GM23248 (cell line): ENCODE measurements at regions not wholly inside any gene's neighbourhood (a gene's known extent, or its start where the extent isn't known, plus 50 kb on each side); places are given as distances from the start of the nearest gene placed in this dataset.
A peak's percentile ranks its signal among the peaks of the same experiment; 100 is the strongest.

Experiments used
- DNase-seq: peaks from one replicate; pipeline ENCODE4 v3.0.0-alpha.2; 2015
- H2AFZ ChIP-seq: fragments of 200-600 bp; sonication (generic); 2 replicates; pipeline ENCODE4 v1.6.1; 2016; ENCODE audit warnings: antibody characterized with exemption
- H3F3A ChIP-seq: fragments of 200-600 bp; sonication (generic); 2 replicates; pipeline ENCODE4 v1.6.1; 2016; ENCODE audit warnings: mild to moderate bottlenecking, antibody characterized with exemption, mixed run types; ENCODE audit not compliant: insufficient read depth
- H3K27ac ChIP-seq: fragments of 200-600 bp; sonication (generic); 2 replicates; pipeline ENCODE4 v1.5.1; 2016; ENCODE audit warnings: mild to moderate bottlenecking
- H3K27me3 ChIP-seq: fragments of 200-600 bp; sonication (generic); replicated peaks from 2 replicates; pipeline ENCODE4 v1.6.1; 2016; ENCODE audit warnings: mild to moderate bottlenecking; ENCODE audit not compliant: insufficient read depth
- H3K36me3 ChIP-seq: fragments of 200-600 bp; sonication (generic); 2 replicates; pipeline ENCODE4 v1.6.1; 2016; ENCODE audit warnings: low read depth, mild to moderate bottlenecking
- H3K4me1 ChIP-seq: fragments of 200-600 bp; sonication (generic); 2 replicates; pipeline ENCODE4 v1.6.1; 2016; ENCODE audit warnings: mild to moderate bottlenecking; ENCODE audit not compliant: insufficient read depth
- H3K4me2 ChIP-seq: fragments of 200-600 bp; sonication (generic); one replicate; pipeline ENCODE4 v1.6.1; 2016; ENCODE audit warnings: mild to moderate bottlenecking; ENCODE audit not compliant: unreplicated experiment
- H3K4me3 ChIP-seq: fragments of 200-600 bp; sonication (generic); 2 replicates; pipeline ENCODE4 v1.5.1; 2016; ENCODE audit warnings: mild to moderate bottlenecking
- H3K79me2 ChIP-seq: fragments of 200-600 bp; sonication (generic); 2 replicates; pipeline ENCODE4 v1.6.1; 2016; ENCODE audit warnings: mild to moderate bottlenecking; ENCODE audit not compliant: insufficient read depth
- H3K9ac ChIP-seq: fragments of 200-600 bp; sonication (generic); 2 replicates; pipeline ENCODE4 v1.6.1; 2016; ENCODE audit warnings: mild to moderate bottlenecking
- H3K9me2 ChIP-seq: fragments of 200-600 bp; sonication (generic); 2 replicates; pipeline ENCODE4 v1.6.1; 2016; ENCODE audit warnings: mixed run types, mild to moderate bottlenecking, moderate library complexity; ENCODE audit not compliant: insufficient read depth
- H3K9me3 ChIP-seq: fragments of 200-600 bp; sonication (generic); one replicate; pipeline ENCODE4 v1.6.1; 2017; ENCODE audit warnings: low read depth
- H4K20me1 ChIP-seq: fragments of 200-600 bp; sonication (generic); 2 replicates; pipeline ENCODE4 v1.6.0; 2016; ENCODE audit not compliant: insufficient read depth
- EZH2 ChIP-seq: fragments of 200-600 bp; sonication (generic); IDR thresholded peaks from 2 replicates; pipeline ENCODE4 v1.6.1; 2018; ENCODE audit warnings: antibody characterized with exemption, mild to moderate bottlenecking; ENCODE audit not compliant: insufficient read depth, poor library complexity, severe bottlenecking
- EZH2phosphoT487 ChIP-seq: fragments of 200-600 bp; sonication (generic); IDR thresholded peaks from 2 replicates; pipeline ENCODE4 v1.6.1; 2018; ENCODE audit warnings: antibody characterized with exemption, moderate library complexity, mild to moderate bottlenecking, low read depth; ENCODE audit not compliant: insufficient read depth
- WGBS, 2 experiments: methylation state at CpG; one replicate each; pipeline ENCODE4 v1.1.6; 2015 to 2017; ENCODE audit warnings: low lambda C conversion rate in 2 of 2, low coverage in 1 of 2; ENCODE audit errors: missing lambda C conversion rate in 2 of 2; 5-methylcytosine and 5-hydroxymethylcytosine counted together
- in situ Hi-C: fragments of 300-500 bp; cut with MboI; formaldehyde crosslinking; loops from 2 replicates; pipeline ENCODE4 v1.15.0; 2020

GRCh38 chr1:177830531-177831135 is 139.2 kb downstream of the SEC16B start:
- Histone ChIP-seq H3K27me3 (no peaks in the 10 kb centered on the region), H3K4me1 (no peaks in the 10 kb centered on the region), H3K9ac (no peak overlapping the region), H3K27ac (no peak overlapping the region), H4K20me1 (no peaks in the 10 kb centered on the region), H3K4me3 (no peak overlapping the region), H3K9me2 (no peaks in the 10 kb centered on the region), H3K4me2 (no peak overlapping the region), H3K36me3 (no peaks in the 10 kb centered on the region), H3F3A (no peaks in the 10 kb centered on the region), H3K9me3 (no peaks in the 10 kb centered on the region), H3K79me2 (no peaks in the 10 kb centered on the region), H2AFZ (no peak overlapping the region)
- no peak for DNase-seq
- in situ Hi-C loops = no loop called here
- TF ChIP-seq EZH2 = no peak
- no peak for TF ChIP-seq EZH2phosphoT487
- 48 to 51% methylated on average over 4 of the region's 4 CpGs for WGBS, 2 experiments

- Histone ChIP-seq H3K36me3 (no peaks in the 10 kb centered on the region), H2AFZ (no peak overlapping the region), H3K4me2 (no peak overlapping the region), H3K27ac (no peak overlapping the region), H3K9me3 (no peaks in the 10 kb centered on the region), H4K20me1 (no peaks in the 10 kb centered on the region), H3K9me2 (no peaks in the 10 kb centered on the region), H3K4me3 (no peak overlapping the region), H3K27me3 (peaks cover 10% of the 10 kb centered on the region; the same call in 1 of the 2 replicates), H3K4me1 (no peaks in the 10 kb centered on the region), H3K79me2 (no peaks in the 10 kb centered on the region), H3F3A (no peaks in the 10 kb centered on the region), H3K9ac (no peak overlapping the region)
- DNase-seq = no peak
- TF ChIP-seq EZH2 = no peak
- no peak for TF ChIP-seq EZH2phosphoT487
- in situ Hi-C loops = no loop called here
- 76 to 85% methylated on average over 6 of the region's 6 CpGs for WGBS, 2 experiments
Observed at GRCh38 chr1:177825276-177825901, 144.5 kb downstream of the SEC16B start.

- H3K27me3 ChIP-seq = peaks cover 15% of the 10 kb centered on the region
- H3K9me3 ChIP-seq = no peaks in the 10 kb centered on the region
- H3K9ac ChIP-seq = no peak overlapping the region
- no peaks in the 10 kb centered on the region for H3F3A ChIP-seq
- in situ Hi-C loops = no loop called here
- no peak overlapping the region for H3K27ac ChIP-seq
- no peak overlapping the region for H3K4me3 ChIP-seq
- H2AFZ ChIP-seq = no peak overlapping the region
- no peaks in the 10 kb centered on the region for H4K20me1 ChIP-seq
- WGBS, 2 experiments = 60 to 66% methylated on average over 5 of the region's 5 CpGs
- no peak overlapping the region for H3K4me2 ChIP-seq
- no peak for DNase-seq
- no peaks in the 10 kb centered on the region for H3K4me1 ChIP-seq
- no peaks in the 10 kb centered on the region for H3K9me2 ChIP-seq
- H3K36me3 ChIP-seq = no peaks in the 10 kb centered on the region
- TF ChIP-seq EZH2 = no peak
- no peak for TF ChIP-seq EZH2phosphoT487
- H3K79me2 ChIP-seq = no peaks in the 10 kb centered on the region
Observed at GRCh38 chr1:177824508-177824982, 145.3 kb downstream of the SEC16B start.

- Histone ChIP-seq H2AFZ (no peak overlapping the region), H3K9ac (no peak overlapping the region), H3K79me2 (no peaks in the 10 kb centered on the region), H3K4me2 (no peak overlapping the region), H3F3A (no peaks in the 10 kb centered on the region), H3K4me3 (no peak overlapping the region), H3K27me3 (peaks cover 15% of the 10 kb centered on the region), H3K9me3 (no peaks in the 10 kb centered on the region), H4K20me1 (no peaks in the 10 kb centered on the region), H3K4me1 (no peaks in the 10 kb centered on the region), H3K36me3 (no peaks in the 10 kb centered on the region), H3K9me2 (no peaks in the 10 kb centered on the region), H3K27ac (no peak overlapping the region)
- 9 to 18% methylated on average over 6 of the region's 6 CpGs for WGBS, 2 experiments
- in situ Hi-C loops = no loop called here
- TF ChIP-seq EZH2phosphoT487 (no peak), EZH2 (no peak)
- DNase-seq = peak; percentile 9
Observed at GRCh38 chr1:177820213-177820612, 149.6 kb downstream of the SEC16B start.
